GM19324 (cell line): ENCODE measurements at regions not wholly inside any gene's neighbourhood (a gene's known extent, or its start where the extent isn't known, plus 50 kb on each side); places are given as distances from the start of the nearest gene placed in this dataset.
"Not testable (repeated sequence)": the region's sequence is repeated elsewhere in the genome, so short reads cannot be mapped to it uniquely, and the experiment has no call there.

ENCODE experiments used
- ATAC-seq: cut with Tn5 transposase; IDR thresholded peaks from one replicate; pipeline ENCODE4 v1.9.1; 2021; ENCODE audit warnings: mild to moderate bottlenecking, moderate library complexity; ENCODE audit not compliant: unreplicated experiment, low FRiP score

- not testable (repeated sequence) for ATAC-seq
These were observed 75.6 kb downstream of the MRPL39 start for GRCh38 chr21:25531538-25532250.

DNA sequence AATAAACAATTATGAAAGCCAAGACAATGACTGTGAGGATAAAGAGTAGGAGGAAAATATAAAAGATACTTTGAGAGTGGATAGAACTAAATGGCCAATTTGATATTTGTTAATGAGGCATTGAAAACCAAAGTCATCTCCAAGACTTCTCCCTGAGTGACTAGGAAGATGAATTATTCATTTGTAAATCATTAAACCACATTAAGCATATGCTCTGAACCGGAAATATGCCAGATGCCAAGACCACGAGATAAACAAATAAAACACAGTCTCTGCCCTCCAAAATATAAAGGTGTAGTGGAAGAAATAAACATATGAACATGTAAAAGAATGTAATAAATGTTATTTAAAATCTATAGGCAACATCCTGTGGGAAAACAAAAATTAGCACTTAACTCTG lies 78.8 kb downstream of the MRPL39 start:
- ATAC-seq: no peak

DNA sequence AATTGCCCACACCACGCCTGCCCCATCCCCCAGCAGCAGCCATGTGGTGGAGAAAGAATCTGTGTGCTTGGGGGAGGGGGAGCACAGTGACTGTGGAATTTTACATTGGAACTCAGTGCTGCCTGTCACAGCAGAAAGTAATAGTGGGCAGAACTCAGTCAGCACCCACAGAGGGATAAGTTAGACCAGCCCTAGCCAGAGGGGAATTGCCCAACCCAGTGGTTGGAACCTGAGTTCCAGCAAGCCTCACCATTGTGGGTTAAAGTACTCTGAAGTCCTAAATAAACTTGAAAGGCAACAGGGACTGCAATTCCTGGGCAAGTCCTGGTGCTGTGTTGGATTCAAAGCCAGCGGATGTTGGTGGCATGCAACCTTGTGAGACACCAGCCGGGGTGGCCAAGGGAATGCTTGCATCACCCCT lies 88.8 kb downstream of the MRPL39 start:
- ATAC-seq: no peak

DNA sequence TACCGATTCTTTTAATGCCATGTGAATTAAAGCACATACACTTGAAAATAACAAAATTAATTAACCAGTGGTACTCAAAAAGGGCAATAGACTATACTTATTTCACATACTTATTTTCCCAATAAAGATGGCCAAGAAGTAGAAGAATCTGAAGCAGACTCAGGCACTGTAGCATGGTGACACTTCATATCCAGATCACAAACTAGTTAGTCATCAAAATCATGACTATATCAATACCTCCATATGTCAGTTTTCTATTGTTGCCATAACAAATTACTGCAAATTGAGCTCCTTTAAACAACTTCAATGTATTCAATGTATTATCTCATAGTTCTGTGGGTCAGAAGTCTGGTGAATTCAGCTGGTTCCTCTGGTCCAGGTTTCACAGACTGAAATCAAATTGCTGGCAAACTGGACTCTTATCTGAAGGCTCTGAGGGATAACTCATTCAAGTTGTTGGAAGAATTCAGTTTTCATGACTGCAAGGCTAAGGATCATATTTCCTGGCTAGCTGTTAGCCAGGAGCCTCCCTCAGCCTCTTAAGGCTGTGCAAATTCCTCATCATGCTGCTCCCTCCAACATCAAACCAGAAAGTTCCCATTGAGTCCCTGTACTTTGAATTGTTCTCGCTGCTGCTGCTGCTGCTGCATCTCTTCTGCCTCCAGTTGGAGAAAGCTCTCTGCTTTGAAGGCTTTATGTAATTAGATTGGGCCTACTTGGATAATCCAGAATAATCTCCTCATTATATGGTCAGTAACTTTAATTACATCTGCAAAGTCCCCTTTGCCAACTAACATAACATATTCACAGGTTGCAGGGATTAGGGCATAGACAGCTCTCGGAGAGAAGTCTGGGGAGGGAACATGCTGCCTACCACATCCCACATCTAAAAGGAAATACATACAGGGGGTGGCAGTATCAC lies 91.5 kb downstream of the MRPL39 start:
- no peak for ATAC-seq

DNA sequence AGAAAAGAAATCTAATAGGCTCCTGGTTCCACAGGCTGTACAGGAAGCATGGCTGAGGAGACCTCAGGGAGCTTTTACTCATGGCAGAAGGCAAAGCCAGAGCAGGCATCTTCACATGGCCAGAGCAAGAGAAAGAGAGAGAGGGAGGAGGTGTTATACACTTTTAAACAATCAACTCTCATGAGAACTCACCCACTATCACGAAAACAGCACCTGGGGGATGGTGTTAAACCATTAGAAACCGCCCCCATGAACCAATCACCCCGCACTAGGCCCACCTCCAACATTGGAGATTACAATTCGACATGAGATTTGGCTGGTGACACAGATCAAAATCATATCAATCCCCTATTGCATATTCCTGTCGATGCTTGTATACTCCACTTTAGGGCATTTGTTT lies 93.5 kb downstream of the MRPL39 start:
- ATAC-seq: no peak

DNA sequence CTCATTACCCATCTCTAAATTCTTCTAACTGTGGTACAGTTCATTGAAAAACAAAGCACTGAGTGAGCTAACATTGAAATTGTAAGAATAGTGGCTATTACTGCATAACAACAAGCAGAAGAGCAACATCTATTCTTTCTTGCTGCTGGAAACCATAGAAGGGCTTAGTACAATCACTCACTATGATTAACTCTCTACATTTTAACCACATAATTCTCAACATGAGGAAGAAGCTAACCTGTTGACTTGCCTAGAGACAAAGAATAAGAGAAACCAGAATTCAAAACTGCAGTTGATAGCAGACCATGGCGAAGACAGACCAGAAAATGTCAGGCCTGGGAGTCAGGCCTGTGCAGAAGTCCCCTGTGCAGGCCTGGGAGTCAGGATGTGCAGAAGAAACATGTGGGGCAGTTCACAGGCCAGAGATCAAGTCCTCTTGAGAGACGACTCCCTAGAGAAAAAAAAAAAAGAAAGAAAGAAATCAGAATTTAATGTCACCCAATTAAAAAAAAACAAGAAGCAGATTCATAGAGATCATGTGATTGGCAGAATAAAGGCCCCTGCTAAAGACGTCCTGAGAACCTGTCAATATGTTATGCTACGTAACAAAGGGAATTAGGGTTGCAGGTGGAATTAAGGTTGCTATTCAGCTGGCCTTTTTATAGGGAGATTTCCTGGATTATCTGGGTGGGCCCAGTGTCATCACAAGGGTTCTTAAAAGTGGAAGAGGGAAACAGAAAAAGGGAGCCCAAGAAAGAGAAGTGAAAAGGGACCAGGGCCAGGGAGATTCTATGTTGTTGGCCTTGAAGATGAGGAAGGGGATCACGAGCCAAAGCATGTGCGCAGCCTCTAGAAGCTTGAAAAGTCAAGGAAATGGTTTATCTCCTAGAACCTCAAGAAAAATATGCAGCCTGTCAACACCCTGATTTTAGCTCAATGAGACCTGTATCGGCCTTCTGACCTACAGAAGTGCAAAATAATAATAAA lies 94.9 kb downstream of the MRPL39 start:
- ATAC-seq: no peak

GRCh38 chr21:25509862-25510261 lies 97.4 kb downstream of the MRPL39 start:
- ATAC-seq: no peak

GRCh38 chr21:25508364-25508763 lies 98.9 kb downstream of the MRPL39 start:
- ATAC-seq: no peak

DNA sequence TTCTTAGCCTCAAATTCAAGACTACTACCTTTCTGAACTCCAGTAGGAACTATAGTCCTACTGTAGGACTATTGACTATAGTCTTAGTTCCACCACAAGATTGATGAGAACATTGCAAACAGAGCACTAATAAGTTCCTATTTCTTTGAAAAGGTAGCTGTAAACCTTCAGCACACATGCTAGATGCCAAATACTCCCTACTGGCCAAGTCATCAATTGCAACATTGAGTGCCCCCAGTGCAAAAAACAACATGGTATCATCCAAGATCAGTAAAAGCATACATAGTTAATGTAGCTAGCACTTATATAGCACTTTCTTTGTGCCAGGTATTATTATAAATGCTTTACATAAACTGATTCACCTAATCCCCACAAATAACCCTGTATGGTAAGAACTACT lies 99.8 kb downstream of the MRPL39 start:
- peak; percentile 31 for ATAC-seq

- no peak for ATAC-seq
These were observed 100.4 kb downstream of the MRPL39 start for GRCh38 chr21:25506887-25507286.

DNA sequence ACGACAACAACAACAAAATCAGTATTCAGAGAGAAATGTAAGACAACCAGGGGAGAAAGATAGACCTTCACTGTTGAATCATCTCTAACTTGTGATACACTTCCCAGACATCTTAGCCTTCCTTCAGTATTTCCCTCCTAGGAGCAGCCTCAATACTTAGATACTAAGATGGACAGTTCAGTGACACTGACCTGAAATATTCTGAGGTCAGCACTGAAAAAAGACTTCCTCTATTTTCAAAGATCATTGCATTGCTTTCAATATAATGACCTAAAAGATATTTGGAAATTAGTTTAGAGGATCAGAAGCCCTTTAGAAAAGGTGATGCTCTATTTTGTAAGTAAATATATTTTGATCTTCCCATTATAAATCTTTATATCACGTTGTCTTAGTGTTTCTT lies 101.0 kb downstream of the MRPL39 start:
- no peak for ATAC-seq

DNA sequence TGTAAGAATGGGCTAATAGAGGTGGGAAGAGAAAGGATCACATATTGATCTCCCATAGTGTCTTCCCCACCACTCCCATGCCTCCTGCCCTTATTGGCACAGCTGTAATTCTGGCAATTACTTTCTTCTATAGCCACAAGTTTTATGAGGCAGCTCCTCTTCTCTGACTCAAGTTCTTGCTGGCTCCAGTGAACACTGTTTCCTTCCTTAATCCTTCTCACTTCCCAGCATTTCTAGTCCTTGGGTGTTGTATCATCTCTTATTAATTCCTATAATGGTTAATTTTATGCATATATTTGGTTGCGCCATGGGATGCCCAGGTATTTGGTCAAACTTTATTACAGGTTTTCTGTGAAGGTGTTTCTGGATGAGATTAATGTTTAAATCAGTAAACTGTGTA lies 103.3 kb downstream of the MRPL39 start:
- no peak for ATAC-seq

DNA sequence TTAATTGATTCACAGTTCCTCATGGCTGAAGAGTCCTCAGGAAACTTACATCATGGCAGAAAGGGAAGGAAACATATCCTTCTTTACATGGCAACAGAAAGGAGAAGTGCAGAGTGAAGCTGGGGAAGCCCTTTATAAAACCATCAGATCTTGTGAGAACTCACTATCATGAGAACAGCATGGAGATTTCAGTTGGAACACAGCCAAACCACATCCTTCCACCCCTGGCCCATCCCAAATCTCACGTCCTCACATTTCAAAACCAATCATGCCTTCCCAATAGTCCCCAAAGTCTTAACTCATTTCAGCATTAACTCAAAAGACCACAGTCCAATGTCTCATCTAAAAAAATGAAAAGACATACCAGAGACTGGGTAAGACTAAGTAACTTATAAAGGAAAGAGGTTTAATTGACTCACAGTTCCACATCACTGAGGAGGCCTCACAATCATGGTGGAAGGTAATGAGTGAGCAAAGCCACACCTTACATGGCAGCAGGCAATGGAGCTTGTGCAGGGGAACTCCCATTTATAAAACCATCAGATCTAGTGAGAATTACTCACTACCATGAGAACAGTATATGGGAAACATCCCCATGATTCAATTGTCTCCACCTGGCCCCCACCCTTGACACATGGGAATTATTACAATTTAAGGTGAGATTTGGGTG lies 105.2 kb downstream of the MRPL39 start:
- ATAC-seq: no peak

DNA sequence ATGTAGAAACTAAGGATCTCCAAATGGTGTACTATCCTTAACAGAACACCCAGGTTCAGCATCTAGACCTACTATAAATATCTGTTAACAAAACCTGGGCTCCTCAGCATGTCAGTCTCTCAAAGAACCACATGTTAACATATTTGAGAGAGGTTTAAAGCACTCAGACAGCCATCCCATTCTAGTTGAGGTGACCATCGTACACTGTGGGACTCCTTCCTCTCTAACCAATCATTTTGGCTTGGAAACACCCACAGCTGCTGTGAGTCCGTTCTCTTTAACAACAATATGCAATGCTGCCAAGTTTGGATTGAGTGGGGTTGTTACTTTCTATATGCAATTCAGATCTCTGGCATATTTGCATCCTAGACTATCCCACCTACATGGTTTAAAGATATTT lies 105.8 kb downstream of the MRPL39 start:
- no peak for ATAC-seq

DNA sequence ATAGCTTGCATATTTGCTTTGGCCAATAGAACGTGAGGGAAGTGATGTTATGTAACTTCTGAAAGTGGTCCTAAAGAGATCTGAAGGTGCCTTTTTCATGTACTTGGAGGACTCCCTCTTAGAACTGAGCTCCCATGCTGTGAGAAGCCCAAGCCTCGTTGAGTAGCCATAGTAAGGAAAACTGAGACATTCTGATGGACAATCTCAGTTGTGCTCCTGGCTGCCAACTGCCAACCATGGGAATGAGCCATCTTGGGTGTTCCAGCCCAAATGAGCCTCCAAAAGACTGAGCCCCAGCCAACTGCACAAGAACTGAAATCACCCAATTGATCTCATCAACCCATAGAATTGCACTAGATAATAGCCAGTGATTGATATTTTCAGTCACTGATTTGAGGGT lies 106.7 kb downstream of the MRPL39 start:
- ATAC-seq: no peak

- no peak for ATAC-seq
These were observed 110.3 kb downstream of the MRPL39 start for GRCh38 chr21:25496825-25497482.

DNA sequence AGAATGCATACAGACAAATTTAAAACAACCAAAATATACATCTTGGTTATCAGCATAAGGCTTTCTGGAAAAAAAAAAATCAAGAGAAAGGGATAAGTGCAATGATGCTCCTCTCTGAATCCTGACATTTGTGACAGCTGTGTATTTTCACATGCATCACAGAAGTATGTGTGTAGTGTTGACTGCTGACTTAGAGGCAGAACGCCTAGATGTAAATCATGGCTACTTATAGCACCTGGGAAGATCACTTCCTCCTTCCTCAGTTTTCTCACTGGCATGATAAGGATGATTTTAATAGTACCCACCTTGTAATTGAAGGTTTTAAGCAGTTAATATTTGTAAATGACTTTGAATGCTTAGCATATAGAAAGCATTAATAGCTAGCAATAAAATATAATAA lies 112.5 kb downstream of the MRPL39 start:
- no peak for ATAC-seq

- ATAC-seq: no peak
These were observed 113.6 kb downstream of the MRPL39 start for GRCh38 chr21:25493722-25494121.

DNA sequence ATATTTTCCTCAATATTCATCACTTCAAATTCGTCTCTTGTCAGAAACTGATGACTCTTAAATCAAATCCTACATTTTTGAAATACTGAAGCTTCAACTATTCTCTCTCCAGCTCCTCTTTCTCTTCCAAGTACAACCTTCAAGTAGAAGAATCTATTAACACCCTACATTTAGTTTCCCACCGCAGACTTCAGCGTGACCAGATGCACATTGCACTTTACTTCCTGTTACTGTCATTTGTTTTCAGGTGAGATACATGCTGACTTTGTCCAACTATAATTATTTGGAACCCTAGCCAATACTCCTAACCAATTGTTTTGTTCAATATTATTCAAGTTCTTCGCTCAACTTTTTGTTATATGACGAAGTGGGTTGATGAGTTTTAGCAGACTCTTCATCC lies 116.0 kb downstream of the MRPL39 start:
- ATAC-seq: no peak

- ATAC-seq: no peak
These were observed 116.5 kb downstream of the MRPL39 start for GRCh38 chr21:25490742-25491141.
